SH-SY5Y (cell line): ENCODE measurements at regions not wholly inside any gene's neighbourhood (a gene's known extent, or its start where the extent isn't known, plus 50 kb on each side); places are given as distances from the start of the nearest gene placed in this dataset.

Experiments
- GATA2 ChIP-seq: IDR thresholded peaks from 2 replicates; pipeline ENCODE4 v1.6.1; 2011; ENCODE audit warnings: mild to moderate bottlenecking, low read depth, low read length
- GATA3 ChIP-seq: IDR thresholded peaks from 2 replicates; pipeline ENCODE4 v1.6.1; 2011; ENCODE audit warnings: low read depth, mild to moderate bottlenecking, low read length, moderate library complexity

- no peak for TF ChIP-seq GATA3
- TF ChIP-seq GATA2: no peak
Observed at GRCh38 chr2:172253190-172254052, 150.7 kb upstream of the DLX2 start.
